HCT116 (cell line): ENCODE measurements at regions not wholly inside any gene's neighbourhood (a gene's known extent, or its start where the extent isn't known, plus 50 kb on each side); places are given as distances from the start of the nearest gene placed in this dataset.

ENCODE experiments used
- ATF3 ChIP-seq: IDR thresholded peaks from 2 replicates; pipeline ENCODE4 v1.6.1; 2012
- CEBPB ChIP-seq: IDR thresholded peaks from 2 replicates; pipeline ENCODE4 v1.6.1; 2012; ENCODE audit warnings: low read depth
- EZH2 ChIP-seq: fragments of 200-600 bp; sonication (generic); IDR thresholded peaks from 2 replicates; pipeline ENCODE4 v1.6.1; 2017; ENCODE audit warnings: antibody characterized with exemption, mixed run types
- EZH2phosphoT487 ChIP-seq: fragments of 200-600 bp; IDR thresholded peaks from 2 replicates; pipeline ENCODE4 v1.6.1; 2018; ENCODE audit warnings: antibody characterized with exemption, borderline replicate concordance
- POLR2A ChIP-seq: IDR thresholded peaks from 2 replicates; pipeline ENCODE4 v1.7.0; 2011; ENCODE audit warnings: borderline replicate concordance; ENCODE audit not compliant: insufficient read depth, insufficient read length; ENCODE audit errors: extremely low read depth
- POLR2AphosphoS5 ChIP-seq: IDR thresholded peaks from 2 replicates; pipeline ENCODE4 v1.6.1; 2011; ENCODE audit warnings: mild to moderate bottlenecking, low read depth, low read length, moderate library complexity
- RAD21 ChIP-seq: IDR thresholded peaks from 2 replicates; pipeline ENCODE4 v1.6.1; 2012; ENCODE audit warnings: low read depth, mild to moderate bottlenecking
- SP1 ChIP-seq: IDR thresholded peaks from 2 replicates; pipeline ENCODE4 v1.6.1; 2012; ENCODE audit warnings: low read depth
- SRF ChIP-seq: IDR thresholded peaks from 2 replicates; pipeline ENCODE4 v1.6.1; 2012; ENCODE audit warnings: low read depth
- YY1 ChIP-seq: IDR thresholded peaks from 2 replicates; pipeline ENCODE4 v1.6.1; 2011; ENCODE audit warnings: low read length, low read depth, moderate library complexity, mild to moderate bottlenecking; ENCODE audit not compliant: insufficient replicate concordance; ENCODE audit errors: extremely low read depth
- ZBTB33 ChIP-seq: IDR thresholded peaks from 2 replicates; pipeline ENCODE4 v1.6.1; 2011; ENCODE audit warnings: mild to moderate bottlenecking, low read length, moderate library complexity; ENCODE audit not compliant: insufficient replicate concordance; ENCODE audit errors: extremely low read depth
- TF ChIP-seq, protein P1 (sequence below), 3 experiments: fragments of 200-600 bp in 1 of 3; sonication (generic) in 1 of 3; IDR thresholded peaks in 2 of 3; conservative IDR thresholded peaks in 1 of 3; 2 replicates each; pipeline ENCODE4 v1.5.1; 2012 to 2017; ENCODE audit warnings: low read depth in 2 of 3, low read length in 2 of 3, antibody characterized with exemption in 1 of 3, borderline replicate concordance in 1 of 3, control low read depth in 1 of 3, mild to moderate bottlenecking in 1 of 3, mixed read lengths in 1 of 3, mixed run types in 1 of 3, moderate library complexity in 1 of 3; ENCODE audit not compliant: insufficient read depth in 1 of 3
- TF ChIP-seq, protein P2 (sequence below): IDR thresholded peaks from 2 replicates; pipeline ENCODE4 v1.6.1; 2012; ENCODE audit warnings: low read depth

GRCh38 chr11:120034881-120035630 lies 102.9 kb downstream of the TRIM29 start:
- TF ChIP-seq EZH2 (no peak), RAD21 (no peak), POLR2A (no peak), POLR2AphosphoS5 (no peak), CEBPB (no peak), ZBTB33 (no peak), SP1 (no peak), YY1 (no peak), SRF (no peak), EZH2phosphoT487 (no peak), ATF3 (no peak)
- TF ChIP-seq, protein P1, sequence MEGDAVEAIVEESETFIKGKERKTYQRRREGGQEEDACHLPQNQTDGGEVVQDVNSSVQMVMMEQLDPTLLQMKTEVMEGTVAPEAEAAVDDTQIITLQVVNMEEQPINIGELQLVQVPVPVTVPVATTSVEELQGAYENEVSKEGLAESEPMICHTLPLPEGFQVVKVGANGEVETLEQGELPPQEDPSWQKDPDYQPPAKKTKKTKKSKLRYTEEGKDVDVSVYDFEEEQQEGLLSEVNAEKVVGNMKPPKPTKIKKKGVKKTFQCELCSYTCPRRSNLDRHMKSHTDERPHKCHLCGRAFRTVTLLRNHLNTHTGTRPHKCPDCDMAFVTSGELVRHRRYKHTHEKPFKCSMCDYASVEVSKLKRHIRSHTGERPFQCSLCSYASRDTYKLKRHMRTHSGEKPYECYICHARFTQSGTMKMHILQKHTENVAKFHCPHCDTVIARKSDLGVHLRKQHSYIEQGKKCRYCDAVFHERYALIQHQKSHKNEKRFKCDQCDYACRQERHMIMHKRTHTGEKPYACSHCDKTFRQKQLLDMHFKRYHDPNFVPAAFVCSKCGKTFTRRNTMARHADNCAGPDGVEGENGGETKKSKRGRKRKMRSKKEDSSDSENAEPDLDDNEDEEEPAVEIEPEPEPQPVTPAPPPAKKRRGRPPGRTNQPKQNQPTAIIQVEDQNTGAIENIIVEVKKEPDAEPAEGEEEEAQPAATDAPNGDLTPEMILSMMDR (IDR thresholded peaks at IDR 0.05 in 2 of 3, conservative IDR thresholded peaks at IDR 0.05 in 1 of 3; ENCODE audit: borderline replicate concordance in 1 of 3, insufficient read depth in 1 of 3, low read depth in 2 of 3, low read length in 2 of 3), result no peak
- TF ChIP-seq, protein P2, sequence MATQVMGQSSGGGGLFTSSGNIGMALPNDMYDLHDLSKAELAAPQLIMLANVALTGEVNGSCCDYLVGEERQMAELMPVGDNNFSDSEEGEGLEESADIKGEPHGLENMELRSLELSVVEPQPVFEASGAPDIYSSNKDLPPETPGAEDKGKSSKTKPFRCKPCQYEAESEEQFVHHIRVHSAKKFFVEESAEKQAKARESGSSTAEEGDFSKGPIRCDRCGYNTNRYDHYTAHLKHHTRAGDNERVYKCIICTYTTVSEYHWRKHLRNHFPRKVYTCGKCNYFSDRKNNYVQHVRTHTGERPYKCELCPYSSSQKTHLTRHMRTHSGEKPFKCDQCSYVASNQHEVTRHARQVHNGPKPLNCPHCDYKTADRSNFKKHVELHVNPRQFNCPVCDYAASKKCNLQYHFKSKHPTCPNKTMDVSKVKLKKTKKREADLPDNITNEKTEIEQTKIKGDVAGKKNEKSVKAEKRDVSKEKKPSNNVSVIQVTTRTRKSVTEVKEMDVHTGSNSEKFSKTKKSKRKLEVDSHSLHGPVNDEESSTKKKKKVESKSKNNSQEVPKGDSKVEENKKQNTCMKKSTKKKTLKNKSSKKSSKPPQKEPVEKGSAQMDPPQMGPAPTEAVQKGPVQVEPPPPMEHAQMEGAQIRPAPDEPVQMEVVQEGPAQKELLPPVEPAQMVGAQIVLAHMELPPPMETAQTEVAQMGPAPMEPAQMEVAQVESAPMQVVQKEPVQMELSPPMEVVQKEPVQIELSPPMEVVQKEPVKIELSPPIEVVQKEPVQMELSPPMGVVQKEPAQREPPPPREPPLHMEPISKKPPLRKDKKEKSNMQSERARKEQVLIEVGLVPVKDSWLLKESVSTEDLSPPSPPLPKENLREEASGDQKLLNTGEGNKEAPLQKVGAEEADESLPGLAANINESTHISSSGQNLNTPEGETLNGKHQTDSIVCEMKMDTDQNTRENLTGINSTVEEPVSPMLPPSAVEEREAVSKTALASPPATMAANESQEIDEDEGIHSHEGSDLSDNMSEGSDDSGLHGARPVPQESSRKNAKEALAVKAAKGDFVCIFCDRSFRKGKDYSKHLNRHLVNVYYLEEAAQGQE, result no peak
